ENCODE measurements at regions not wholly inside any gene's neighbourhood (a gene's known extent, or its start where the extent isn't known, plus 50 kb on each side); places are given as distances from the start of the nearest gene placed in this dataset.
"Not testable (repeated sequence)": the region's sequence is repeated elsewhere in the genome, so short reads cannot be mapped to it uniquely, and the experiment has no call there.

DNA sequence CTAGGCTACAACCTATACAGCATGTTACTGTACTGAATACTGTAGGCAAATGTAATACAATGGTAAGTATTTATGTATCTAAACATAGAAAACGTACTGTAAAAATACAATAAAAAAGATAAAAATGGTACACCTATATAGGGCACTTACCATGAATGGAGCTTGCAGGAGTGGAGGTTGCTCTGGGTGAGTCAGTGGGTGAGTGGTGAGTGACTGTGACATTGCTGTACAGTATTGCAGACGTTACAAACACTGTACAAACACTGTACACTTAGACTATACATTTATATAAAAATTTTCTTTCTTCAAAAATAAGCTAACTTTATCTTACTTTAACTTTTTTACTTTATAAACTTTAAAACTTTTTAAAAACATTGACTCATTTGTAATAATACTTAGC, 190.3 kb upstream of the NR3C2 start:
- in situ Hi-C loops (cut with MboI; ENCODE audit: low sequenced_read_pairs, unreplicated experiment) = no loop called here

DNA sequence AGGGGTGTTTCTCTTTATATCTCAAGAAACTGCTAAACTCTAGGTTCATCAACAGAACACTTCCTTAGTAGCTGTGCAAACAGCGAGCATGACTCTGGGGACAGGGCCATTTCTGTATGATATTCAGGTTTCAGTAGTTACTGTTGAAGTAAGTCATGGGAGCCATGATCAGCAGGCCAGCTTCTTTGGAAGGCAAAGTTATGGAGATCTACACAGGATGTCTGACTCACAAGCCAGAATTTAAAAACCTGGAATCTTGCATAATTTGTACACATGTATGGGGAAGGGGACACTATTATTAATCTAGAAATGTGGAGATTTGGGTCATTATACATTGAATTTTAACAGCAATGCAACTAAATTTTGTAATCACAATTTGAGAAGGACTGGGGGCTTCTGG, 187.8 kb upstream of the NR3C2 start:
- in situ Hi-C loops (cut with MboI; ENCODE audit: low sequenced_read_pairs, unreplicated experiment) = no loop called here
- DNase-seq (ENCODE audit: low spot score) = no peak
- TF ChIP-seq, protein P1, sequence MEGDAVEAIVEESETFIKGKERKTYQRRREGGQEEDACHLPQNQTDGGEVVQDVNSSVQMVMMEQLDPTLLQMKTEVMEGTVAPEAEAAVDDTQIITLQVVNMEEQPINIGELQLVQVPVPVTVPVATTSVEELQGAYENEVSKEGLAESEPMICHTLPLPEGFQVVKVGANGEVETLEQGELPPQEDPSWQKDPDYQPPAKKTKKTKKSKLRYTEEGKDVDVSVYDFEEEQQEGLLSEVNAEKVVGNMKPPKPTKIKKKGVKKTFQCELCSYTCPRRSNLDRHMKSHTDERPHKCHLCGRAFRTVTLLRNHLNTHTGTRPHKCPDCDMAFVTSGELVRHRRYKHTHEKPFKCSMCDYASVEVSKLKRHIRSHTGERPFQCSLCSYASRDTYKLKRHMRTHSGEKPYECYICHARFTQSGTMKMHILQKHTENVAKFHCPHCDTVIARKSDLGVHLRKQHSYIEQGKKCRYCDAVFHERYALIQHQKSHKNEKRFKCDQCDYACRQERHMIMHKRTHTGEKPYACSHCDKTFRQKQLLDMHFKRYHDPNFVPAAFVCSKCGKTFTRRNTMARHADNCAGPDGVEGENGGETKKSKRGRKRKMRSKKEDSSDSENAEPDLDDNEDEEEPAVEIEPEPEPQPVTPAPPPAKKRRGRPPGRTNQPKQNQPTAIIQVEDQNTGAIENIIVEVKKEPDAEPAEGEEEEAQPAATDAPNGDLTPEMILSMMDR (IDR thresholded peaks at IDR 0.05; ENCODE audit: borderline replicate concordance, control extremely low read depth, extremely low read depth, insufficient read depth, missing control alignments) = no peak

More for the DNA sequence above, 190.3 kb upstream of the NR3C2 start:
- TF ChIP-seq, protein P1 (IDR thresholded peaks at IDR 0.05; ENCODE audit: borderline replicate concordance, control extremely low read depth, extremely low read depth, insufficient read depth, missing control alignments) = no peak
- no peak for DNase-seq (ENCODE audit: low spot score)

DNA sequence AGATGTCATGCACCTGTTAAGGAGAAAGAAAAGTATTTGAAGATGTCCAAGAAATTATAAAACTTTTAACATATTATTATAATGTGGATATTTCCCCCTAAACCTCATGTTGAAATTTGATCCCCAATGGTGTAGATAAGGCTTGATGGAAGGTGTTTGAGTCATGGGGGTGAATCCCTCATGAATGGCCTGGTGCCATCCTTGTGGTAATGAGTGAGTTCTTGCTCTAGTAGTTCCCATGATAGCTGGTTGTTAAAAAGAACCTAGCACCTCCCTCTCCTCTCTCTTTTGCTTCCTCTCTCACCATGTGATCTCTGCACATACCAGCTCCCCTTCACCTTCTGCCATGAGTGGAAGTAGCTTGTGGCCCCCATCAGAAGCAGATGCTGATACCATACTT, 176.6 kb upstream of the NR3C2 start:
- in situ Hi-C loops (cut with MboI; ENCODE audit: low sequenced_read_pairs, unreplicated experiment) = no loop called here
- no peak for DNase-seq (ENCODE audit: low spot score)
- TF ChIP-seq, protein P1 (IDR thresholded peaks at IDR 0.05; ENCODE audit: borderline replicate concordance, control extremely low read depth, extremely low read depth, insufficient read depth, missing control alignments) = no peak

DNA sequence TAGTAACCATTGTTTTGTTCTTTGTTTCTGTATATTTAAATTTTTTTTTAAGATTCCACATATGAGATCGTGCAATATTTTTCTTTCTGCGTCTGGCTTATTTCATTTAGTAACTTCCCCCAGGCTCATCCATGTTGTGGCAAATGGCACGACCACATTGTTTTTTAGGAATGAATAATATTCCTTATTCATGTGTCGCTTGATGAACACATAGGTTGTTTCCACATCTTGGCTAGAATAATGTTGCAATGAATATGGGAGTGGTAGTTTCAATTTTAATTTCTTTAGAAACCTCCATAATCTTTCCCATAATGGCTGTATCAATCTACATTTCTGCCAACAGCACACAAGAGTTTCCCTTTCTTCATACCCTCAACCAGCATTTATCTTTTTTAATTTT, 166.8 kb upstream of the NR3C2 start:
- DNase-seq (ENCODE audit: low spot score) = no peak
- in situ Hi-C loops (cut with MboI; ENCODE audit: low sequenced_read_pairs, unreplicated experiment) = no loop called here
- TF ChIP-seq, protein P1 (IDR thresholded peaks at IDR 0.05; ENCODE audit: borderline replicate concordance, control extremely low read depth, extremely low read depth, insufficient read depth, missing control alignments) = no peak

DNA sequence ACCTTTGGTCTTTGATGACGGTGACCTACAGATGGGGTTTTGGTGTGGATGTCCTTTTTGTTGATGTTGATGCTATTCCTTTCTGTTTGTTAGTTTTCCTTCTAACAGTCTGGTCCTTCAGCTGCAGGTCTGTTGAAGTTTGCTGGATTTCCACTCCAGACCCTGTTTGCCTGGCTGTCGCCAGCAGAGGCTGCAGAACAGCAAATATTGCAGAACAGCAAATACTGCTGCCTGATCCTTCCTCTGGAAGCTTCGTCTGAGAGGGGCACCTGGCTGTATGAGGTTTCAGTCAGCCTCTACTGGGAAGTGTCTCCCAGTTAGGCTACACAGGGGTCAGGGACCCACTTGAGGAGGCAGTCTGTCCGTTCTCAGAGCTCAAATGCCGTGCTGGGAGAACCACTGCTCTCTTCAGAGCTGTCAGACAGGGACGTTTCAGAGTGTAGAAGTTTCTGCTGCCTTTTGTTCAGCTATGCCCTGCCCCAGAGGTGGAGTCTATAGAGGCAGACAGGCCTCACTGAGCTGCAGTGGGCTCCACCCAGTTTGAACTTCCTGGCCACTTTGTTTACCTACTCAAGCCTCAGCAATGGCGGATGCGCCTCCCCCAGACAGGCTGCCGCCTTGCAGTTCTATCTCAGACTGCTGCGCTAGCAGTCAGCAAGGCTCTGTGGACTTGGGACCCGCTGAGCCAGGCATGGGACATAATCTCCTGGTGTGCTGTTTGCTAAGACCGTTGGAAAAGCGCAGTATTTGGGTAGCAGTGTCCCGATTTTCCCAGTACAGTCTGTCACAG, 156.4 kb upstream of the NR3C2 start:
- DNase-seq (ENCODE audit: low spot score); in situ Hi-C loops (cut with MboI; ENCODE audit: low sequenced_read_pairs, unreplicated experiment): not testable (repeated sequence)

DNA sequence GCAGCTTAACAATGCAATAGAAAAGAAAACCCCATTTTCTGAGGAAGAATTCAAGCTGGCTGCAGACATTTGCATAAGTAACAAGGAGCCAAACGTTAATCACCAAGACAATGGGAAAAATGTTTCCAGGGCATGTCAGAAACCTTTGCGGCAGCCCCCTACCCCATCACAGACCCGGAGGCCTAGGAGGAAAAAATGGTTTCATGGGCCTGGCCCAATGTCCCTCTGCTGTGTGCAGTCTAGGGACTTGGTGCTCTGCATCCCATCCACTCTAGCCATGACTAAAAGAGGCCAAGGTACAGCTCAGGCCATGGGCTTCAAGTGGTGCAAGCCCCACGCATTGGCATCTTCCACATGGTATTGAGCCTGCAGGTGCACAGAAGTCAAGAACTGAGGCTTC, 147.0 kb upstream of the NR3C2 start:
- in situ Hi-C loops (cut with MboI; ENCODE audit: low sequenced_read_pairs, unreplicated experiment) = no loop called here
- DNase-seq (ENCODE audit: low spot score) = no peak
- TF ChIP-seq, protein P1 (IDR thresholded peaks at IDR 0.05; ENCODE audit: borderline replicate concordance, control extremely low read depth, extremely low read depth, insufficient read depth, missing control alignments) = no peak

DNA sequence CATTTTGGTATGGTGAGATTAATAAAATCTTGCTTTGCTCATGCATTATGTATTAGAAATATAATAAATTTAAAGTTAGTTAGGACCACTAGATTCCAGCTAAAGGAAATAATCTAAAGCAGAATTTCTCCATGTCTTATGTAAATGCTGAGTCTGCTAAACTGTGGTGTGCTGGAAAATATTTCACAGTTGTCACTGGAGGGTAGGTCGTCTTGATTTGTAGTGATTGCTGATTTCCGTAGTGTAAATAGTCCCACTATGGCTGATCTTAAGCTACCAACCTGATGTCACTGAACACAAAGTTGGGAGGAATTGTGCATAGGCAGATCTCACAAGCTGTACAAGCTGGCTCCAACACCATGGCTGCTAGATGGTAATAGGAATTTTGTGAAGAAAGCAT, 133.4 kb upstream of the NR3C2 start:
- TF ChIP-seq, protein P1 (IDR thresholded peaks at IDR 0.05; ENCODE audit: borderline replicate concordance, control extremely low read depth, extremely low read depth, insufficient read depth, missing control alignments) = no peak
- DNase-seq (ENCODE audit: low spot score) = no peak
- in situ Hi-C loops (cut with MboI; ENCODE audit: low sequenced_read_pairs, unreplicated experiment) = no loop called here
